Ovary (tissue), 7 donors: ENCODE measurements at regions not wholly inside any gene's neighbourhood (a gene's known extent, or its start where the extent isn't known, plus 50 kb on each side); places are given as distances from the start of the nearest gene placed in this dataset.

Experiments used
- DNase-seq, 5 donors: peaks; one replicate each; pipeline ENCODE4 v3.0.0-alpha.2; 2019 to 2020
- H3K27ac ChIP-seq, 2 donors: fragments of 200-600 bp; one replicate each; pipeline versions ENCODE4 v1.5.1 to v1.8.0; 2019 to 2022
- H3K27me3 ChIP-seq: fragments of 200-600 bp; one replicate; pipeline ENCODE4 v1.8.0; 2022
- H3K36me3 ChIP-seq: fragments of 200-600 bp; sonication (generic); one replicate; pipeline ENCODE4 v1.5.1; 2019
- H3K4me1 ChIP-seq: one replicate; pipeline ENCODE4 v1.8.1; 2013; ENCODE audit warnings: mild to moderate bottlenecking, moderate library complexity; ENCODE audit not compliant: insufficient read depth
- H3K4me3 ChIP-seq: fragments of 200-600 bp; sonication (generic); one replicate; pipeline ENCODE4 v1.5.1; 2017
- H3K9me3 ChIP-seq, 2 donors: fragments of 200-600 bp in 1 of 2; sonication (generic) in 1 of 2; one replicate each; pipeline versions ENCODE4 v1.5.1 to v1.8.1; 2013 to 2019; ENCODE audit warnings: mild to moderate bottlenecking in 1 of 2, moderate library complexity in 1 of 2
- EP300 ChIP-seq: sonication (generic); formaldehyde crosslinking; IDR thresholded peaks from one replicate; pipeline ENCODE4 v1.6.1; 2017; ENCODE audit warnings: antibody characterized with exemption
- POLR2A ChIP-seq: fragments of 450-650 bp; IDR thresholded peaks from one replicate; pipeline ENCODE4 v1.6.1; 2017; ENCODE audit warnings: antibody characterized with exemption, mild to moderate bottlenecking, moderate library complexity
- whole genome bisulfite sequencing, 3 donors: extraction: QIAGEN DNeasy Blood & Tissue Kit in 1 of 3; methylation state at CpG; one replicate each; pipeline versions ENCODE4 v1.1.5 to v1.1.7; 2013 to 2017; 5-methylcytosine and 5-hydroxymethylcytosine counted together
- intact Hi-C, 4 donors: fragments of 100-400 bp; cut with DNase I; formaldehyde crosslinking; loops; one replicate each; pipeline versions ENCODE4 v1.11.0 to v1.15.1; 2022 to 2023
- TF ChIP-seq, protein P1 (sequence below), 3 donors: fragments of 450-650 bp in 2 of 3; fragments of 200-600 bp in 1 of 3; IDR thresholded peaks; one replicate each; pipeline versions ENCODE4 v1.5.1 to v1.8.0; 2016 to 2022; ENCODE audit warnings: antibody characterized with exemption in 3 of 3, mild to moderate bottlenecking in 1 of 3
- donor health status: DM: no; HTN: no; CAD: no; lungs with moderate emphysema.
- donor health status: DM: no; HTN: no; CAD: no.
- donor health status: Bipolar disorder and iron deficiency.
- donor health status: DM: no; HTN: no; CAD: no.
- donor health status: DM: yes; HTN: yes; CAD: no.

DNA sequence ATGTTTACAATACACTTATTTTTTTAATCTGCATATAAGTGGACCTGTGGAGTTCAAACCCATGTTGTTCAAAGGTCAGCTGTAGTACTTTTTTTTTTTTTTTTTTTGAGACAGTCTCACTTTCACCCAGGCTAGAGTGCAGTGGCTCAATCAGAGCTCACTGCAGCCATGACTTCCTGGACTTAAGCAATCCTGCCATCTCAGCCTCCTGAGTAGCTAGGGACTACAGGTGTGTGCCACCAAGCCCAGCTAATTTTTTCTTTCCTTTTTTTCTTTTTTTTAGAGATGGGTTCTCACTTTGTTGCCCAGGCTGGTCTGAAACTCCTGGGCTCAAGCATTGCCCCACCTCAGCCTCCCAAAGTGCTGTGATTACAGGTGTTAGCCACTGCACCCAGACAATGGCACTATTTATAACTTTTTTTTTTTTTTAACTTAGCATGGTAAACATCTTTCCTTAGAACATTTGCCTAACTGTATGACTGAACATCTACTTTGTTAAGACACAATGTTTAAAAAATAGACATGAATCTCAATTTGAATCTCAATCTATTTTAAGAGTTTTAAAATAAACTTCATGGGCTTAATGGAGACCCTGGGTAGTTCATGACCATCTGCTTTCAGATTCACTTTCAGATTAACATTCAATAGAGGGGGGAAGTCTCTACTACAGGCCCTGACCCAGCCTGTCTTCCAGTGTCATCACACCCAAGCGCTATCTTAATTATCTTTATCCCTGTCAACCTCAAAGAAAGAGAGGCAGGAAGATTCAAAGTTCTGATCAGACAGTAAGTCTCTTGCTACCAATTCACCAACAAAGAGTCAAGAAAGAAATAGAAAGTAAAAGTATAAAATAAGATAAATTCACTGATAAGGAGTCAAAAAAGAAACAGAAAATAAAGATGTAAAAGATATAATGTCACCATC, 97.7 kb upstream of the DOCK9 start:
- H3K36me3 ChIP-seq: no peaks in the 10 kb centered on the region
- no peak overlapping the region for H3K4me3 ChIP-seq
- DNase-seq: no peak
- WGBS, 3 donors: 94 to 98% (median 95%) methylated on average over 1 of the region's 1 CpG
- no peaks in the 10 kb centered on the region for H3K4me1 ChIP-seq
- no peak for TF ChIP-seq EP300
- TF ChIP-seq POLR2A: no peak
- TF ChIP-seq, protein P1, sequence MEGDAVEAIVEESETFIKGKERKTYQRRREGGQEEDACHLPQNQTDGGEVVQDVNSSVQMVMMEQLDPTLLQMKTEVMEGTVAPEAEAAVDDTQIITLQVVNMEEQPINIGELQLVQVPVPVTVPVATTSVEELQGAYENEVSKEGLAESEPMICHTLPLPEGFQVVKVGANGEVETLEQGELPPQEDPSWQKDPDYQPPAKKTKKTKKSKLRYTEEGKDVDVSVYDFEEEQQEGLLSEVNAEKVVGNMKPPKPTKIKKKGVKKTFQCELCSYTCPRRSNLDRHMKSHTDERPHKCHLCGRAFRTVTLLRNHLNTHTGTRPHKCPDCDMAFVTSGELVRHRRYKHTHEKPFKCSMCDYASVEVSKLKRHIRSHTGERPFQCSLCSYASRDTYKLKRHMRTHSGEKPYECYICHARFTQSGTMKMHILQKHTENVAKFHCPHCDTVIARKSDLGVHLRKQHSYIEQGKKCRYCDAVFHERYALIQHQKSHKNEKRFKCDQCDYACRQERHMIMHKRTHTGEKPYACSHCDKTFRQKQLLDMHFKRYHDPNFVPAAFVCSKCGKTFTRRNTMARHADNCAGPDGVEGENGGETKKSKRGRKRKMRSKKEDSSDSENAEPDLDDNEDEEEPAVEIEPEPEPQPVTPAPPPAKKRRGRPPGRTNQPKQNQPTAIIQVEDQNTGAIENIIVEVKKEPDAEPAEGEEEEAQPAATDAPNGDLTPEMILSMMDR (IDR thresholded peaks at IDR 0.05): no peak
- no peaks in the 10 kb centered on the region for H3K9me3 ChIP-seq
- no peak overlapping the region for H3K27ac ChIP-seq
- no peaks in the 10 kb centered on the region for H3K27me3 ChIP-seq
- intact Hi-C loops: no loop called here

DNA sequence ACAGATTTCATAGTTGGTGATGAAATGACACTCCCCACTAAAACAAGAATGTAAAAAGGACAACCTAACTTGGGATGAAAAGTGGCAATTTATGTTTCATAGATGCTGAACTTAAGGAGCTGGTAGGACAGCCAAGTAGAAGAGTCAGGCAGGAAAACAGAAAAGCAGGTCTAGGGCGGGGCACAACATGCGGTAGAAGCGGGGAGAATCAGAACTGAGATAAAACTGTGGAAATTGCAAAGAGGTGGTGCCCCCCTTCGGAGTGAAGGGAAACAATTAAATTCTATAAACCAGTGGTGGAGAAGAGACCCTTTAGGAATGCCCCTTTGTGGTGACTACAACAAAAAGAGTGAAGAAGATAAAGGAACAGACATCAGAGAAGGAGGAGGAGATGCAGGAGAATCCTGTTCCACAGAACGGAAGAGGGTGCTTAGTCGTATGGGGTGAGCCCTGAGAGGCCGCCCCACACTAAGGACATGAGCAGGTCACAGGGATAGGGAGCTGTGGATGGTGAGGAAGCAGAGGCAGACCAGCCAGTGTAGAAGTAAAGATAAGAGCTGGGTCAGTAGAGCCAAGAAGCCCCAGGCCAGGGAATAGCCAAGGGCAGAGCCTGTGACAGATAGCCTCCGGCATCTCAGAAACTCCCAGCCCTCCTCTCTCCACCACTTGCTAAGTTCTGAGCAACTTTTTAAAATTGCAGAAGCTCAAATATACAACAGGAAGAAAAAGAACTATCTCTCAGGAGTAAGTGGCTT, 100.3 kb upstream of the DOCK9 start:
- H3K36me3 ChIP-seq: no peaks in the 10 kb centered on the region
- TF ChIP-seq POLR2A: no peak
- TF ChIP-seq, protein P1 (IDR thresholded peaks at IDR 0.05): no peak
- no peak for TF ChIP-seq EP300
- H3K27me3 ChIP-seq: no peaks in the 10 kb centered on the region
- no peak for DNase-seq
- H3K9me3 ChIP-seq: no peaks in the 10 kb centered on the region
- no peaks in the 10 kb centered on the region for H3K4me1 ChIP-seq
- intact Hi-C loops: no loop called here
- WGBS, 3 donors: 93 to 94% (median 94%) methylated on average over 8 of the region's 8 CpGs
- no peak overlapping the region for H3K4me3 ChIP-seq
- H3K27ac ChIP-seq: no peak overlapping the region

DNA sequence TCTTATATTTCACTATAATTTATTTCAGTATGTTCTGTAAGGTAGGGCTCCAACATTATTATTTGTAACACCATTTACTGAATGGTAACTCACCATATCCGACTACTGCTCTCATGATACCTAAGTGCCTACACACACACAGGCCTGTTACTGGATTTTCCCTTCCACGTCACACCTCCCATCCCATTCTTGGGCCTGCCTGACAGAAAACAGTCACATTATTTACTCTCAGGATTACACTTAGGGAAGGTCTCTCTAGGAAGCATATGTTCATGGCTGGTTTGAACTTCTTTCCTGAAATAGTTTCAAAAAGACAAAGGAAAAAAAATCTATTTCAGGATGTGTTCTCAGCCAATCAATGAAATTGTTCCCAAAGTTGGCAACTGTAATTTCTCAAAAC, 102.3 kb upstream of the DOCK9 start:
- 86 to 94% (median 92%) methylated on average over 2 of the region's 2 CpGs for WGBS, 3 donors
- Histone ChIP-seq H3K36me3 (no peaks in the 10 kb centered on the region), H3K4me1 (no peaks in the 10 kb centered on the region), H3K27me3 (no peaks in the 10 kb centered on the region), H3K4me3 (no peak overlapping the region), H3K9me3 (no peaks in the 10 kb centered on the region), H3K27ac (no peak overlapping the region)
- DNase-seq: no peak
- TF ChIP-seq POLR2A (no peak), EP300 (no peak)
- TF ChIP-seq, protein P1 (IDR thresholded peaks at IDR 0.05): no peak
- intact Hi-C loops: no loop called here

DNA sequence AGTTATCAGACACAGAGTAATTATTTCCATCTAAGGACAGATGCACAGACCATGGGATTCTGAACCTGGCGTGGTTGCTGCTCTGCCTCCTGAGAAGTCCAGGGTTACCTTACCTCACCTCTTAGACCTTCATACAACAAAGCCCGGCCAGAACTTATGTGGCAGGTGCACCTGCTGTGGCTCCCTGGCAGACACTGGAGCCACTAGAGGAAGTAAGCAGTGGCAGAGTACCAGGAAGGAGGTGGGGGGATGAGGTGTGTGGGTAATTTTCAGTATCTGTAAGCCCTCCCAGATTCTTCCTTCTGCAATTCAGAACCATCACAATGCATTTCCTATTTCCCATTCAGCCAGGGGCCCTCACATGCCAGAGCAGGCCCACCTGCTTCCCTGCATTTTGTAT, 106.1 kb upstream of the DOCK9 start:
- H3K27me3 ChIP-seq: no peaks in the 10 kb centered on the region
- intact Hi-C loops: no loop called here
- WGBS, 3 donors: 83 to 87% (median 87%) methylated on average over 2 of the region's 2 CpGs
- no peak for DNase-seq
- no peak overlapping the region for H3K27ac ChIP-seq
- H3K36me3 ChIP-seq: no peaks in the 10 kb centered on the region
- H3K9me3 ChIP-seq: no peaks in the 10 kb centered on the region
- no peak overlapping the region for H3K4me3 ChIP-seq
- TF ChIP-seq POLR2A (no peak), EP300 (no peak)
- TF ChIP-seq, protein P1 (IDR thresholded peaks at IDR 0.05): no peak
- no peaks in the 10 kb centered on the region for H3K4me1 ChIP-seq
